ENCODE measurements at regions not wholly inside any gene's neighbourhood (a gene's known extent, or its start where the extent isn't known, plus 50 kb on each side); places are given as distances from the start of the nearest gene placed in this dataset.

DNA sequence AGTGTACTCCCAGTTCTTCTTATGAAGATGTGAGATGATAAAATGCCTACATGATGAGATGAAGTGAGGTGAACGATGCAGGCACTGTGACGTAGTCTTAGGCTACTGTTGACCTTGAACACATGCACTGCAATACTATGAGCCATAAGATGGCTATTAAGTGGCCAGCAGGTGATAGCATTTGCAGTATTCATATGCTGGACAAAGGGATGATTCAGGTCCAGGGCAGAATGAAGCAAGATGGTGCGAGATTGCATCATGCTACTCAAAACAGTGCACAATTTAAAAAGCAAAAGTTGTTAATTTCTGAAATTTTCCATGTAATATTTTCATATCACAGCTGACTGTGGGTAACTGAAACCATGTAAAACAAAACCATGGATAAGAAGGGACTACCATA, 781.4 kb downstream of the PCDH18 start (continued):
- TF ChIP-seq, protein P1, sequence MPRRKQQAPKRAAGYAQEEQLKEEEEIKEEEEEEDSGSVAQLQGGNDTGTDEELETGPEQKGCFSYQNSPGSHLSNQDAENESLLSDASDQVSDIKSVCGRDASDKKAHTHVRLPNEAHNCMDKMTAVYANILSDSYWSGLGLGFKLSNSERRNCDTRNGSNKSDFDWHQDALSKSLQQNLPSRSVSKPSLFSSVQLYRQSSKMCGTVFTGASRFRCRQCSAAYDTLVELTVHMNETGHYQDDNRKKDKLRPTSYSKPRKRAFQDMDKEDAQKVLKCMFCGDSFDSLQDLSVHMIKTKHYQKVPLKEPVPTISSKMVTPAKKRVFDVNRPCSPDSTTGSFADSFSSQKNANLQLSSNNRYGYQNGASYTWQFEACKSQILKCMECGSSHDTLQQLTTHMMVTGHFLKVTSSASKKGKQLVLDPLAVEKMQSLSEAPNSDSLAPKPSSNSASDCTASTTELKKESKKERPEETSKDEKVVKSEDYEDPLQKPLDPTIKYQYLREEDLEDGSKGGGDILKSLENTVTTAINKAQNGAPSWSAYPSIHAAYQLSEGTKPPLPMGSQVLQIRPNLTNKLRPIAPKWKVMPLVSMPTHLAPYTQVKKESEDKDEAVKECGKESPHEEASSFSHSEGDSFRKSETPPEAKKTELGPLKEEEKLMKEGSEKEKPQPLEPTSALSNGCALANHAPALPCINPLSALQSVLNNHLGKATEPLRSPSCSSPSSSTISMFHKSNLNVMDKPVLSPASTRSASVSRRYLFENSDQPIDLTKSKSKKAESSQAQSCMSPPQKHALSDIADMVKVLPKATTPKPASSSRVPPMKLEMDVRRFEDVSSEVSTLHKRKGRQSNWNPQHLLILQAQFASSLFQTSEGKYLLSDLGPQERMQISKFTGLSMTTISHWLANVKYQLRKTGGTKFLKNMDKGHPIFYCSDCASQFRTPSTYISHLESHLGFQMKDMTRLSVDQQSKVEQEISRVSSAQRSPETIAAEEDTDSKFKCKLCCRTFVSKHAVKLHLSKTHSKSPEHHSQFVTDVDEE (CRISPR knock-in tag; IDR thresholded peaks at IDR 0.05) = no peak
- TF ChIP-seq ZFP3 (CRISPR knock-in tag; IDR thresholded peaks at IDR 0.05) = no peak
- no peak for TF ChIP-seq TCF4 (CRISPR knock-in tag; IDR thresholded peaks at IDR 0.05; ENCODE audit: borderline replicate concordance)

DNA sequence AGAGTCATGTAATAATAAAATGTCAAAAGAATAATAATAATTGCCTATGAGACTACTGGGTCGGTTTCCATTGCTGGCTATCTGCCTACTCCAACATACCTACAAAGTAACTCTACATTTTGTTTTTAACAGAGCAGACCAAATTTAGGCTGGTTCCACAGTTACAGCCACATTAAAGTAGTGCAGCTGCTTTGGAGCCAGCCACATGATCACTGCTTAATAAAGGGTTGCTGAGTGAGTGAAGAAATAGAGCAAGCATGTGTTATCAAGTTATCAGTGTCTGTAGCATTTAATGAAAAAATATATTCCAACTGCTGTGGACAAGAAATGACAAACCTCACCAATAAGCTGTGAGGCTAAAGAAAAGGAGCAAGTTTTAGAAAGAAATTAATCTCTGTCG, 782.3 kb downstream of the PCDH18 start:
- ATAC-seq = no peak
- TF ChIP-seq ZNF8 (CRISPR knock-in tag; IDR thresholded peaks at IDR 0.05) = no peak
- no peak for TF ChIP-seq SNAI2 (CRISPR knock-in tag; IDR thresholded peaks at IDR 0.05)
- TF ChIP-seq ZNF70 (CRISPR knock-in tag; IDR thresholded peaks at IDR 0.05) = no peak
- no peak for TF ChIP-seq ISL1 (CRISPR knock-in tag; IDR thresholded peaks at IDR 0.05)
- no peak for TF ChIP-seq ESRRG (CRISPR knock-in tag; IDR thresholded peaks at IDR 0.05)
- no peak for TF ChIP-seq ZFP30 (CRISPR knock-in tag; IDR thresholded peaks at IDR 0.05)
- TF ChIP-seq, protein P2, sequence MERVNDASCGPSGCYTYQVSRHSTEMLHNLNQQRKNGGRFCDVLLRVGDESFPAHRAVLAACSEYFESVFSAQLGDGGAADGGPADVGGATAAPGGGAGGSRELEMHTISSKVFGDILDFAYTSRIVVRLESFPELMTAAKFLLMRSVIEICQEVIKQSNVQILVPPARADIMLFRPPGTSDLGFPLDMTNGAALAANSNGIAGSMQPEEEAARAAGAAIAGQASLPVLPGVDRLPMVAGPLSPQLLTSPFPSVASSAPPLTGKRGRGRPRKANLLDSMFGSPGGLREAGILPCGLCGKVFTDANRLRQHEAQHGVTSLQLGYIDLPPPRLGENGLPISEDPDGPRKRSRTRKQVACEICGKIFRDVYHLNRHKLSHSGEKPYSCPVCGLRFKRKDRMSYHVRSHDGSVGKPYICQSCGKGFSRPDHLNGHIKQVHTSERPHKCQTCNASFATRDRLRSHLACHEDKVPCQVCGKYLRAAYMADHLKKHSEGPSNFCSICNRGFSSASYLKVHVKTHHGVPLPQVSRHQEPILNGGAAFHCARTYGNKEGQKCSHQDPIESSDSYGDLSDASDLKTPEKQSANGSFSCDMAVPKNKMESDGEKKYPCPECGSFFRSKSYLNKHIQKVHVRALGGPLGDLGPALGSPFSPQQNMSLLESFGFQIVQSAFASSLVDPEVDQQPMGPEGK (CRISPR knock-in tag; IDR thresholded peaks at IDR 0.05; ENCODE audit: borderline replicate concordance) = no peak
- no peak for TF ChIP-seq ARNTL (CRISPR knock-in tag; IDR thresholded peaks at IDR 0.05; ENCODE audit: borderline replicate concordance, low read depth)
- no peak for TF ChIP-seq CSDC2 (CRISPR knock-in tag; IDR thresholded peaks at IDR 0.05)
- TF ChIP-seq, protein P3, sequence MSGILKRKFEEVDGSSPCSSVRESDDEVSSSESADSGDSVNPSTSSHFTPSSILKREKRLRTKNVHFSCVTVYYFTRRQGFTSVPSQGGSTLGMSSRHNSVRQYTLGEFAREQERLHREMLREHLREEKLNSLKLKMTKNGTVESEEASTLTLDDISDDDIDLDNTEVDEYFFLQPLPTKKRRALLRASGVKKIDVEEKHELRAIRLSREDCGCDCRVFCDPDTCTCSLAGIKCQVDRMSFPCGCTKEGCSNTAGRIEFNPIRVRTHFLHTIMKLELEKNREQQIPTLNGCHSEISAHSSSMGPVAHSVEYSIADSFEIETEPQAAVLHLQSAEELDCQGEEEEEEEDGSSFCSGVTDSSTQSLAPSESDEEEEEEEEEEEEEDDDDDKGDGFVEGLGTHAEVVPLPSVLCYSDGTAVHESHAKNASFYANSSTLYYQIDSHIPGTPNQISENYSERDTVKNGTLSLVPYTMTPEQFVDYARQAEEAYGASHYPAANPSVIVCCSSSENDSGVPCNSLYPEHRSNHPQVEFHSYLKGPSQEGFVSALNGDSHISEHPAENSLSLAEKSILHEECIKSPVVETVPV (CRISPR knock-in tag; IDR thresholded peaks at IDR 0.05) = no peak
- no peak for TF ChIP-seq RARB (CRISPR knock-in tag; IDR thresholded peaks at IDR 0.05)
- TF ChIP-seq ZNF565 (CRISPR knock-in tag; conservative IDR thresholded peaks at IDR 0.05; ENCODE audit: low read depth) = no peak
- no peak for TF ChIP-seq BACH2 (CRISPR knock-in tag; IDR thresholded peaks at IDR 0.05; ENCODE audit: borderline replicate concordance)
- no peak for TF ChIP-seq GLIS3 (CRISPR knock-in tag; IDR thresholded peaks at IDR 0.05)
- TF ChIP-seq ZFP3 (CRISPR knock-in tag; IDR thresholded peaks at IDR 0.05) = no peak

DNA sequence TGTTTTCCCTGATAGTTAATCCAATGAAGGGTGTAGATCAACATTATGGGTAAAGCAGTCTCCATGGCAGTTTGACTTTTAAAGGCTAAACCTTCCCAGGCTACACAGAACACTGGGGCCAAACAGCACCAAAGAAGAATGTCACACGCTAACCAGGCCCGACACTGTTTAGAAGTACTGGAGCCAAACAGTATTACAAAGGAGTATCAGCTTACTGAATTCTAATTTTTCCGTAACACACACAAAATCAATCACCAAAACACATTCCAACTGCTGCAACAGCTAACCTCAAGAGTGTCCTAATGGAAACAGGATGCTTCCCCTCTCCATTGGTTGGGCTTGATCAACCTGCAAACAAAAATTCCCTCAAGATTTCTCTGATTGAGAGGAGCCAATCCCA, 783.5 kb downstream of the PCDH18 start:
- no peak for ATAC-seq
- no peak for TF ChIP-seq ZC3H10 (CRISPR knock-in tag; IDR thresholded peaks at IDR 0.05)
- TF ChIP-seq SNAI2 (CRISPR knock-in tag; IDR thresholded peaks at IDR 0.05) = no peak
- no peak for TF ChIP-seq ZNF70 (CRISPR knock-in tag; IDR thresholded peaks at IDR 0.05)
- no peak for TF ChIP-seq ZNF8 (CRISPR knock-in tag; IDR thresholded peaks at IDR 0.05)
- no peak for TF ChIP-seq ESRRG (CRISPR knock-in tag; IDR thresholded peaks at IDR 0.05)
- no peak for TF ChIP-seq ZFP3 (CRISPR knock-in tag; IDR thresholded peaks at IDR 0.05)
- no peak for TF ChIP-seq GLIS3 (CRISPR knock-in tag; IDR thresholded peaks at IDR 0.05)
- TF ChIP-seq, protein P2 (CRISPR knock-in tag; IDR thresholded peaks at IDR 0.05; ENCODE audit: borderline replicate concordance) = no peak
- TF ChIP-seq ISL1 (CRISPR knock-in tag; IDR thresholded peaks at IDR 0.05) = no peak
- TF ChIP-seq ZNF565 (CRISPR knock-in tag; conservative IDR thresholded peaks at IDR 0.05; ENCODE audit: low read depth) = no peak

DNA sequence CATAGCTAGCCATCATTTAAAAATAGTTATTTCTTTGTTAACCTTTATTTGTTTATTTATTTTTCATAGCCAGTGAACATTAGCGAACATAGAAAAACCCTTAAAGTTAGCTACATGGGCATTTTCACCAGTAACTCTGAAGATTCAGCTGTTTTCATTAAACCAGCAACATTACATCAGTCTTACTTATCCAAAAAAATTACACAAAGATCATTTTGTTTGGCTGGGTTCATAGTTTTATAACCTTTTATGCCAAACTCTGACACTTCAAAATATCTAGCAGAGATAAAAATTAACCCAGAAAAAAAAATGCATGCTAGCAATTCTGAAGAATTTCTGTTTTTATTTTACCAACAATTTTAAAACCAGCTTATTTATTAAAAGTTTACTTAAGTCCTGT, 784.1 kb downstream of the PCDH18 start:
- TF ChIP-seq TCF4 (CRISPR knock-in tag; IDR thresholded peaks at IDR 0.05; ENCODE audit: borderline replicate concordance) = no peak
- ATAC-seq = no peak

DNA sequence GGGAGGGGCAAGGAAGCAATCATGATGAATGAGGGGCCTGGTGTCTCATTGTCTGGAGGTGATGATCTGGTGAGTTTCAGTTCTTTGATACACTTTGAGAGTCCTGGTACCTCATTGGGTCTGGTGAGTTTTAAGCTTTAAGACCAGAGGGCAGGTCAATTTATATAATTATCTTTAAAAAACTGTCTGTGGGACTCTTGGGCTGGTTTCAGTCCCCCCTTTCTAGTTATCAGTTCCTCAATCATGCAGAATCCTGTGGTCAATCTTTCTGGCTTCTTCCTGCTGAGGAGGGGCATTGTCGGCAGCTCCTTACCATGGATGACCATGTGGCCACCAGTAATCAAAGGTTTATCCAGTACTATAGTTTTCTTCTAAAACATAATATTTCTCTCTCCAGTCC, 789.1 kb downstream of the PCDH18 start:
- no peak for ATAC-seq
- TF ChIP-seq ZNF70 (CRISPR knock-in tag; IDR thresholded peaks at IDR 0.05) (no peak), ESRRG (CRISPR knock-in tag; IDR thresholded peaks at IDR 0.05) (no peak), ZNF8 (CRISPR knock-in tag; IDR thresholded peaks at IDR 0.05) (no peak), GLIS3 (CRISPR knock-in tag; IDR thresholded peaks at IDR 0.05) (no peak), ZC3H10 (CRISPR knock-in tag; IDR thresholded peaks at IDR 0.05) (no peak), ARNTL (CRISPR knock-in tag; IDR thresholded peaks at IDR 0.05; ENCODE audit: borderline replicate concordance, low read depth) (no peak), ISL1 (CRISPR knock-in tag; IDR thresholded peaks at IDR 0.05) (no peak)
- TF ChIP-seq, protein P1 (CRISPR knock-in tag; IDR thresholded peaks at IDR 0.05) = no peak
- TF ChIP-seq, protein P3 (CRISPR knock-in tag; IDR thresholded peaks at IDR 0.05) = no peak

Data from SK-N-SH treated with all-trans-retinoic acid at 6 μM for 48 hours (cell line).